HG03135 (cell line): ENCODE measurements at regions not wholly inside any gene's neighbourhood (a gene's known extent, or its start where the extent isn't known, plus 50 kb on each side); places are given as distances from the start of the nearest gene placed in this dataset.
"Not testable (repeated sequence)": the region's sequence is repeated elsewhere in the genome, so short reads cannot be mapped to it uniquely, and the experiment has no call there.

Experiments used
- ATAC-seq: cut with Tn5 transposase; IDR thresholded peaks from one replicate; pipeline ENCODE4 v1.9.1; 2021; ENCODE audit warnings: mild to moderate bottlenecking, moderate library complexity; ENCODE audit not compliant: unreplicated experiment

- no peak for ATAC-seq
Measured at GRCh38 chr4:11069083-11069482, 359.6 kb downstream of the HS3ST1 start.

- not testable (repeated sequence) for ATAC-seq
Measured at GRCh38 chr4:11066584-11066983, 362.1 kb downstream of the HS3ST1 start.

- not testable (repeated sequence) for ATAC-seq
Measured at GRCh38 chr4:11060637-11061036, 368.1 kb downstream of the HS3ST1 start.

GRCh38 chr4:11054937-11055336 is 370.4 kb upstream of the CLNK start:
- ATAC-seq, result not testable (repeated sequence)

GRCh38 chr4:11053601-11054220 is 369.1 kb upstream of the CLNK start:
- ATAC-seq, result no peak

- ATAC-seq, result no peak
Measured at GRCh38 chr4:11051181-11051580, 366.6 kb upstream of the CLNK start.

GRCh38 chr4:11050766-11051165 is 366.2 kb upstream of the CLNK start:
- ATAC-seq, result no peak

GRCh38 chr4:11049001-11049400 is 364.4 kb upstream of the CLNK start:
- ATAC-seq, result no peak

- ATAC-seq, result no peak
Measured at GRCh38 chr4:11042760-11043159, 358.2 kb upstream of the CLNK start.

- no peak for ATAC-seq
Measured at GRCh38 chr4:11039634-11040131, 355.1 kb upstream of the CLNK start.

- no peak for ATAC-seq
Measured at GRCh38 chr4:11038926-11039325, 354.4 kb upstream of the CLNK start.

- ATAC-seq, result no peak
Measured at GRCh38 chr4:11037637-11038036, 353.1 kb upstream of the CLNK start.

- no peak for ATAC-seq
Measured at GRCh38 chr4:11028334-11028733, 343.8 kb upstream of the CLNK start.

- no peak for ATAC-seq
Measured at GRCh38 chr4:11021333-11021732, 336.8 kb upstream of the CLNK start.

GRCh38 chr4:11019451-11020240 is 335.1 kb upstream of the CLNK start:
- ATAC-seq, result no peak

- no peak for ATAC-seq
Measured at GRCh38 chr4:11014199-11014598, 329.6 kb upstream of the CLNK start.

GRCh38 chr4:11013094-11013664 is 328.6 kb upstream of the CLNK start:
- no peak for ATAC-seq

- ATAC-seq, result no peak
Measured at GRCh38 chr4:11011249-11011648, 326.7 kb upstream of the CLNK start.

- no peak for ATAC-seq
Measured at GRCh38 chr4:11010624-11011023, 326.1 kb upstream of the CLNK start.

- ATAC-seq, result no peak
Measured at GRCh38 chr4:11009281-11009680, 324.7 kb upstream of the CLNK start.

- no peak for ATAC-seq
Measured at GRCh38 chr4:11005300-11005699, 320.7 kb upstream of the CLNK start.

GRCh38 chr4:11004818-11005217 is 320.2 kb upstream of the CLNK start:
- no peak for ATAC-seq
